OCI-LY7 (cell line): ENCODE measurements at regions not wholly inside any gene's neighbourhood (a gene's known extent, or its start where the extent isn't known, plus 50 kb on each side); places are given as distances from the start of the nearest gene placed in this dataset.

Source experiments
- BruUV-seq: library from RNA; stranded (reverse); fragments of 400-500 nt; replicated peaks from 2 replicates; lab custom pipeline; 2021; lab: Mats Ljungman, UMichigan
- CTCF ChIA-PET: fragments of 300-600 bp; sonication (Branson Sonifier 250); formaldehyde crosslinking; loops from one replicate; lab custom pipeline; 2022; ENCODE audit warnings: antibody characterized with exemption; ENCODE audit not compliant: unreplicated experiment; lab: Charles Lee
- POLR2A ChIA-PET: fragments of 300-600 bp; sonication (Branson Sonifier 250); formaldehyde crosslinking; loops from one replicate; lab custom pipeline; 2022; ENCODE audit warnings: antibody characterized with exemption; lab: Charles Lee
- DNase-seq: peaks from one replicate; pipeline ENCODE4 v3.0.0-alpha.2; 2015; ENCODE audit warnings: low spot score
- H2AFZ ChIP-seq: fragments of 200-600 bp; sonication (generic), shearing (Covaris generic); 2 replicates; pipeline ENCODE4 v1.6.1; 2014; ENCODE audit warnings: mild to moderate bottlenecking, antibody characterized with exemption, low read length, moderate library complexity
- H3K27ac ChIP-seq: fragments of 200-600 bp; sonication (generic); 2 replicates; pipeline ENCODE4 v1.5.1; 2014; ENCODE audit warnings: mixed run types, low read depth, mild to moderate bottlenecking, moderate library complexity, low read length, inconsistent platforms; ENCODE audit not compliant: poor library complexity, severe bottlenecking
- H3K36me3 ChIP-seq: fragments of 200-600 bp; sonication (generic); 2 replicates; pipeline ENCODE4 v1.6.1; 2014; ENCODE audit warnings: mild to moderate bottlenecking, antibody characterized with exemption, low read length, moderate library complexity, mixed read lengths; ENCODE audit not compliant: insufficient read depth
- H3K4me1 ChIP-seq: fragments of 200-600 bp; sonication (generic); 2 replicates; pipeline ENCODE4 v1.5.1; 2014; ENCODE audit warnings: mild to moderate bottlenecking, low read length; ENCODE audit not compliant: insufficient read depth, poor library complexity, severe bottlenecking
- H3K4me2 ChIP-seq: fragments of 200-600 bp; sonication (generic); 2 replicates; pipeline ENCODE4 v1.6.1; 2014; ENCODE audit warnings: mild to moderate bottlenecking, low read length
- H3K4me3 ChIP-seq: fragments of 200-600 bp; sonication (generic); 2 replicates; pipeline ENCODE4 v1.5.1; 2014; ENCODE audit warnings: mild to moderate bottlenecking, low read depth, low read length; ENCODE audit not compliant: poor library complexity, severe bottlenecking
- H3K79me2 ChIP-seq: fragments of 200-600 bp; sonication (generic); 2 replicates; pipeline ENCODE4 v1.6.1; 2016; ENCODE audit warnings: low read depth, mild to moderate bottlenecking, low read length, moderate library complexity, mixed read lengths; ENCODE audit not compliant: insufficient read depth
- H3K9me2 ChIP-seq: fragments of 200-600 bp; sonication (generic); 2 replicates; pipeline ENCODE4 v1.6.1; 2016; ENCODE audit warnings: mild to moderate bottlenecking, low read length, mixed read lengths; ENCODE audit not compliant: insufficient read depth
- H3K9me3 ChIP-seq: fragments of 200-600 bp; sonication (generic); 2 replicates; pipeline ENCODE4 v1.6.1; 2014; ENCODE audit warnings: mild to moderate bottlenecking, mixed run types, low read length, mixed read lengths
- H4K20me1 ChIP-seq: fragments of 200-600 bp; sonication (generic); 2 replicates; pipeline ENCODE4 v1.6.1; 2014; ENCODE audit warnings: mild to moderate bottlenecking, antibody characterized with exemption, low read length, moderate library complexity, mixed read lengths; ENCODE audit not compliant: insufficient read depth
- CTCF ChIP-seq: fragments of 200-600 bp; sonication (generic); conservative IDR thresholded peaks from 2 replicates; pipeline ENCODE4 v1.5.1; 2014; ENCODE audit warnings: mild to moderate bottlenecking, antibody characterized with exemption, low read length, moderate library complexity, mixed read lengths
- EZH2phosphoT487 ChIP-seq: fragments of 200-600 bp; sonication (generic); IDR thresholded peaks from 2 replicates; pipeline ENCODE4 v1.6.1; 2018; ENCODE audit warnings: low read depth, borderline replicate concordance, mild to moderate bottlenecking, mixed run types, antibody characterized with exemption, low read length, moderate library complexity, mixed read lengths
- intact Hi-C: fragments of 100-400 bp; cut with micrococcal nuclease; formaldehyde crosslinking; loops from one replicate; pipeline ENCODE4 v1.10.0; 2022; ENCODE audit not compliant: unreplicated experiment

GRCh38 chr9:135211524-135211890 lies 124.0 kb downstream of the OLFM1 start:
- no peaks in the 10 kb centered on the region; the same call in 1 of the 2 replicates for H3K9me3 ChIP-seq
- no peak overlapping the region for H3K4me3 ChIP-seq
- no peak overlapping the region for H3K4me2 ChIP-seq
- no peaks in the 10 kb centered on the region for H3K79me2 ChIP-seq
- H3K9me2 ChIP-seq = no peaks in the 10 kb centered on the region
- H3K4me1 ChIP-seq = no peaks in the 10 kb centered on the region
- H3K36me3 ChIP-seq = no peaks in the 10 kb centered on the region
- H2AFZ ChIP-seq = no peak overlapping the region
- ChIA-PET POLR2A (no interaction called here), CTCF (no interaction called here)
- no TSS peak for BruUV-seq
- no peak overlapping the region for H3K27ac ChIP-seq
- TF ChIP-seq EZH2phosphoT487 = no peak
- no peak for TF ChIP-seq CTCF
- DNase-seq = no peak
- intact Hi-C loops = no loop called here
- no peaks in the 10 kb centered on the region for H4K20me1 ChIP-seq

- no peaks in the 10 kb centered on the region for H3K79me2 ChIP-seq
- H3K9me3 ChIP-seq = no peaks in the 10 kb centered on the region; the same call in 1 of the 2 replicates
- no peaks in the 10 kb centered on the region for H3K36me3 ChIP-seq
- no peak overlapping the region for H3K4me3 ChIP-seq
- no peaks in the 10 kb centered on the region for H3K4me1 ChIP-seq
- no peak for DNase-seq
- H3K4me2 ChIP-seq = no peak overlapping the region
- POLR2A ChIA-PET = no interaction called here
- no peak overlapping the region for H2AFZ ChIP-seq
- CTCF ChIA-PET = no interaction called here
- H3K27ac ChIP-seq = no peak overlapping the region
- intact Hi-C loops = no loop called here
- H3K9me2 ChIP-seq = no peaks in the 10 kb centered on the region
- H4K20me1 ChIP-seq = no peaks in the 10 kb centered on the region
- TF ChIP-seq CTCF = no peak
- no peak for TF ChIP-seq EZH2phosphoT487
- BruUV-seq = no TSS peak
These were observed 125.5 kb downstream of the OLFM1 start for GRCh38 chr9:135212961-135213360.

GRCh38 chr9:135213566-135213965 lies 126.1 kb downstream of the OLFM1 start:
- no peaks in the 10 kb centered on the region for H3K9me2 ChIP-seq
- CTCF ChIA-PET = no interaction called here
- TF ChIP-seq EZH2phosphoT487 = no peak
- no peak for TF ChIP-seq CTCF
- H3K27ac ChIP-seq = no peak overlapping the region
- intact Hi-C loops = no loop called here
- no peaks in the 10 kb centered on the region for H4K20me1 ChIP-seq
- no peak for DNase-seq
- no peaks in the 10 kb centered on the region for H3K4me1 ChIP-seq
- POLR2A ChIA-PET = no interaction called here
- no peak overlapping the region for H3K4me3 ChIP-seq
- no peaks in the 10 kb centered on the region for H3K36me3 ChIP-seq
- H3K79me2 ChIP-seq = no peaks in the 10 kb centered on the region
- H2AFZ ChIP-seq = no peak overlapping the region
- no peak overlapping the region for H3K4me2 ChIP-seq
- no TSS peak for BruUV-seq
- H3K9me3 ChIP-seq = no peaks in the 10 kb centered on the region; the same call in 1 of the 2 replicates
